A673 (cell line): ENCODE measurements at regions not wholly inside any gene's neighbourhood (a gene's known extent, or its start where the extent isn't known, plus 50 kb on each side); places are given as distances from the start of the nearest gene placed in this dataset.

Experiments
- EZH2 ChIP-seq: fragments of 200-600 bp; sonication (generic); IDR thresholded peaks from 2 replicates; pipeline ENCODE4 v1.6.1; 2017; ENCODE audit warnings: borderline replicate concordance, low read depth, mild to moderate bottlenecking, mixed read lengths, antibody characterized with exemption, low read length; ENCODE audit not compliant: poor library complexity, severe bottlenecking
- TF ChIP-seq, protein P1 (sequence below): fragments of 300-800, 200-600 bp; sonication (generic); conservative IDR thresholded peaks from 2 replicates; pipeline ENCODE4 v1.5.1; 2017; ENCODE audit warnings: low read depth, mild to moderate bottlenecking, antibody characterized with exemption, low read length, moderate library complexity, mixed read lengths

DNA sequence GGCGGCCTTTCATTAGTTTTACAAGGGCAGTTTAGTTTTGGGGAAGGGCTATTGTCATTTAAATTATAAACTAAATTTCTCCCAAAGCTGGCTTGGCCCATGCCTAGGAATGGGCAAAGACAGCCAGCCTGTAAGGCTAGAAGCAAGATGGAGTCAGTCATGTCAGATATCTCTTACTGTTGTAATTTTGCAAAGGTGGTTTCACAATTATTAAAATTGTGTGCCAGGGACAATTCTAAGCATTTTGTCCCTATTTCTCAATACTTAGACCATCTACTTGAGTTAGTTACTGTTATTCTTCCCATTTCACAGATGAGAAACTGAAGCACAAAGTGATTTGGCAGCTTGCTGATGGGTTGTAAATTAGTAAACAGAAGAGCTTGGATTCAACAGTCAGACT, 467.7 kb upstream of the GOT2 start:
- TF ChIP-seq, protein P1, sequence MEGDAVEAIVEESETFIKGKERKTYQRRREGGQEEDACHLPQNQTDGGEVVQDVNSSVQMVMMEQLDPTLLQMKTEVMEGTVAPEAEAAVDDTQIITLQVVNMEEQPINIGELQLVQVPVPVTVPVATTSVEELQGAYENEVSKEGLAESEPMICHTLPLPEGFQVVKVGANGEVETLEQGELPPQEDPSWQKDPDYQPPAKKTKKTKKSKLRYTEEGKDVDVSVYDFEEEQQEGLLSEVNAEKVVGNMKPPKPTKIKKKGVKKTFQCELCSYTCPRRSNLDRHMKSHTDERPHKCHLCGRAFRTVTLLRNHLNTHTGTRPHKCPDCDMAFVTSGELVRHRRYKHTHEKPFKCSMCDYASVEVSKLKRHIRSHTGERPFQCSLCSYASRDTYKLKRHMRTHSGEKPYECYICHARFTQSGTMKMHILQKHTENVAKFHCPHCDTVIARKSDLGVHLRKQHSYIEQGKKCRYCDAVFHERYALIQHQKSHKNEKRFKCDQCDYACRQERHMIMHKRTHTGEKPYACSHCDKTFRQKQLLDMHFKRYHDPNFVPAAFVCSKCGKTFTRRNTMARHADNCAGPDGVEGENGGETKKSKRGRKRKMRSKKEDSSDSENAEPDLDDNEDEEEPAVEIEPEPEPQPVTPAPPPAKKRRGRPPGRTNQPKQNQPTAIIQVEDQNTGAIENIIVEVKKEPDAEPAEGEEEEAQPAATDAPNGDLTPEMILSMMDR, result no peak
- TF ChIP-seq EZH2, result no peak
